ENCODE measurements at regions not wholly inside any gene's neighbourhood (a gene's known extent, or its start where the extent isn't known, plus 50 kb on each side); places are given as distances from the start of the nearest gene placed in this dataset.
"Not testable (repeated sequence)": the region's sequence is repeated elsewhere in the genome, so short reads cannot be mapped to it uniquely, and the experiment has no call there.

DNA sequence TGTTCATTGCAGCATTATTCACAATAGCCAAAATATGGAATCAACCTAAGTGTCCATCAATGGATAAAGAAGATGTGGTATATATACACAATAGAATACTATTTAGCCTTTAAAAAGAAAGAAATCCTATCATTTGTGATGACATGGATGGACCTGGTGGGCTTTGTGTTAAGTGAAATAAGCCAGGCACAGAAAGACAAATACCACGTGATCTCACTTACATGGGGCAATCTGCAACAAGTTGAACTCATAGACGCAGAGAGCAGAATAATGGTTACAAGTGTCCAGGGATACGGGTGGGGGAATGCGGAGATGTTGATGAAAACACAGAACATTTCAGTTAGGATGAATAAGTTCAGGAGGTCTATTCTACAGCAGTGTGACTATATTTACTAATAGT, 66.4 kb upstream of the ALDH1B1 start:
- H3K27ac ChIP-seq: no peak overlapping the region
- TF ChIP-seq CTCF (conservative IDR thresholded peaks at IDR 0.05): no peak

GRCh38 chr9:38324213-38324612, 68.3 kb upstream of the ALDH1B1 start:
- H3K27ac ChIP-seq: not testable (repeated sequence)

- no peak overlapping the region for H3K27ac ChIP-seq
- TF ChIP-seq CTCF (conservative IDR thresholded peaks at IDR 0.05): no peak
Observed at GRCh38 chr9:38322937-38323336, 69.6 kb upstream of the ALDH1B1 start.

DNA sequence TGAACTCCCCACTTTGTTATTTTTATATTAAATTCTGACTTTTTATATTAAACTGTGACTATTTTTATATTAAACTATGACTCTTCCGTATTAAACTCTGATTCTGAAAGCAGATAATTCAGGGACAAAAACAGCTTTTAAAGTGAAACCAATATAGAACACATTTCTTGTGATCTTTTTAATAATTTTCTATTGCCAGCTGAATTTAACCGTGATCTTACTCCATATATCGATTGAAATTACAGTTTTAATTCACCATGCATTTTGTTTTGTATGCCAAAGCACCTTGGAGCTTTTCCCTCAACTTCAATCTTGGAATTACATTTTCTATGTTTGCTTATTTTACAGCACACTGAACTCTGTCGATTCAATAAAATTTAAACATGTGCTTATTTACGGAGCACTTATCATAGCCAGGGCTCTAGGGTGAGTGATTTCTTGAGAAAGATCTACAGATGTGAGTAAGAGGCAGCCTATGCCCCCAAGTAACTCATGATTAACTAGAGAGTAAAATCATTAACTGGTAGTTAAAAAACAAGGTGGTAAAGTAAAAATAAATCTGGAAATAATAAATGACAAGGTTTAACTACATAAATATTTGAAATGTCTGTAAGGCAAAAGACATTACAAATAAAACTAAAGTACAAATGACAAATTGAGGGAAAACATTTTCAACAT, 72.9 kb upstream of the ALDH1B1 start:
- no peak for TF ChIP-seq CTCF (conservative IDR thresholded peaks at IDR 0.05)
- H3K27ac ChIP-seq: peak overlapping the region; percentile 44

- no peak for TF ChIP-seq CTCF (conservative IDR thresholded peaks at IDR 0.05)
- H3K27ac ChIP-seq: peak overlapping the region; percentile 44
Observed at GRCh38 chr9:38318759-38319495, 73.6 kb upstream of the ALDH1B1 start.

DNA sequence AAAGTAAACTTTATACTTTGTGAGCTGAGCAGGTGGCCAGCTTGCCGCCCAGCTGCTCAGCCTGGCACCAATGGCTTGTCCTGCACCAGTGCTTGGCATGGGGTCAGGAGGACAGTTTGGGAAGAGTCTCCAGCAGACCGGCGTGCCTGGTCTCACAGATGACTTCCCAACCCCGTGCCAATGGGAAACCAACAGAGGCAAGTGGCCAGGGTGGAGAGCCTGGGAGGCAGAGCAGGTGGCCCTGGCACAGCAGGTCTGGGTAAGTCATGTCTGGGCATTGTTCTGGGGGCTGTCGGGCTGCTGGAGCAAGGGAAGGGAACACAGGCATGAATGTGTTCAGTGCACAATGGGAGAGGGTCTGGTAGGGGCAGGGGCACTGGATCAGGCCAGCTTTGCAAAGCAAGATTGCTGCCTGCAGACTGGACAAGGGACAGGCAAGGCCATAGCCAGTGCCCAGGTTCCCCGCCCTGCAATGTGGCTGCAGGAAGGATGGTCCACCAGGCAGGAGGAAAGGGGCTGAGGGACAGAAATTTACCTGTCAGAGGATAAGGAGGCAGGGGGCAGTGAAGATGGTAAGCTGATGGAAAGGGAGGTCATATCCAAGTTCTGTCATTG, 76.2 kb upstream of the ALDH1B1 start:
- TF ChIP-seq CTCF (conservative IDR thresholded peaks at IDR 0.05): no peak

GRCh38 chr9:38315085-38315595, 77.4 kb upstream of the ALDH1B1 start:
- no peak for TF ChIP-seq CTCF (conservative IDR thresholded peaks at IDR 0.05)
- no peak overlapping the region for H3K27ac ChIP-seq

More for the DNA sequence above, 76.2 kb upstream of the ALDH1B1 start:
- H3K27ac ChIP-seq: no peak overlapping the region
